HUES6 (cell line): ENCODE measurements at regions not wholly inside any gene's neighbourhood (a gene's known extent, or its start where the extent isn't known, plus 50 kb on each side); places are given as distances from the start of the nearest gene placed in this dataset.

Experiments used
- H3K27ac ChIP-seq: 2 replicates; pipeline ENCODE4 v1.7.0; 2013; ENCODE audit warnings: low read depth, mild to moderate bottlenecking, low read length, inconsistent platforms
- H3K27me3 ChIP-seq: 2 replicates; pipeline ENCODE4 v1.6.1; 2013; ENCODE audit warnings: low read length; ENCODE audit not compliant: control insufficient read depth, insufficient read depth
- H3K36me3 ChIP-seq: 2 replicates; pipeline ENCODE4 v1.6.1; 2013; ENCODE audit warnings: low read length; ENCODE audit not compliant: control insufficient read depth, insufficient read depth
- H3K4me1 ChIP-seq: 2 replicates; pipeline ENCODE4 v1.6.1; 2013; ENCODE audit warnings: low read length; ENCODE audit not compliant: control insufficient read depth, insufficient read depth
- H3K4me3 ChIP-seq: 2 replicates; pipeline ENCODE4 v1.5.1; 2013; ENCODE audit warnings: low read depth, low read length
- H3K9ac ChIP-seq: one replicate; pipeline ENCODE4 v1.6.1; 2013; ENCODE audit warnings: mild to moderate bottlenecking, low read length
- H3K9me3 ChIP-seq: 2 replicates; pipeline ENCODE4 v1.6.1; 2013; ENCODE audit warnings: low read depth, low read length; ENCODE audit not compliant: control insufficient read depth, insufficient read depth

DNA sequence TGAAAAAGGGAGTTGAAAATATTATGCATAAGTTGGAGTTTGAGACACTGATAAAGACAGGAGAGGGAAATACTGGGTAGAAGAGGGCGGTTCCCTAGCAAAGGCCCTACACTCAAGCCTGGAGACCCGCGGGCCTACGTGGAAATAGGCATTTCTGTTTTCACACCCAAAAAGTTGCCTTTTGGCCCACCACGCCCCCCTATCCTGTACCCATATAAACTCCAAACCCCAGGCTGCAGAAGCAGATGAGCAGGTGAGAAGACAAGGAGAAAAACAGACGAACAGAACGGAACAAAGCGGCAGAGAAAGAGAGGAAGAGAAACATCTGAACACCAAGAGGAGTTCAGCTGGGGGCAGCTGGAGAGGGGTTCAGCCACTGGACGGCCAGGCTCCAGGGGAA lies 177.9 kb downstream of the GALC start:
- H3K9me3 ChIP-seq, result peaks cover 3% of the 10 kb centered on the region; the same call in 1 of the 2 replicates
- no peak overlapping the region for H3K27ac ChIP-seq
- no peak overlapping the region for H3K9ac ChIP-seq
- H3K36me3 ChIP-seq, result no peaks in the 10 kb centered on the region
- no peak overlapping the region for H3K4me3 ChIP-seq
- no peaks in the 10 kb centered on the region for H3K27me3 ChIP-seq
- no peaks in the 10 kb centered on the region; the same call in 1 of the 2 replicates for H3K4me1 ChIP-seq

DNA sequence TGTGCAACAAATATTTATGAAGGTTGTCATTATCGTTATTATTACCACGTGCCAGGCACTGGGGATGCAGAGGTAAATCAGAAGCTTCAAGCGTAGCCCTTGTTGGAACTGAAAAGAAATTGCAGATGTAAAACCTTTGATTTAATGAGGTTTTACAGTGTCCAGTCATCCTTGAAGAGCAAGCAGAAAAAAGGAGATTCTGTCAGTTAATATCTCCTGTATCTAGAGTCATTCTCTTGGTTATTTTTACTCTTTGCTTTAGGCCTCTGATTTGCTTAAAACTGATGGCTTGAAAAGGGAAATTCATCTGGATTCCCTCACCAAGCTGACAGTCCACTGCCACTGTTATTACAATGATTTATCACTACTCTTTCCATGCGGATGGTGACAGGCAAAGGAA lies 179.3 kb downstream of the GALC start:
- Histone ChIP-seq H3K27ac (no peak overlapping the region), H3K4me3 (no peak overlapping the region), H3K36me3 (no peaks in the 10 kb centered on the region), H3K9me3 (peaks cover 3% of the 10 kb centered on the region; the same call in 1 of the 2 replicates), H3K9ac (no peak overlapping the region), H3K4me1 (no peaks in the 10 kb centered on the region; the same call in 1 of the 2 replicates), H3K27me3 (no peaks in the 10 kb centered on the region)

GRCh38 chr14:87813211-87813610 lies 179.8 kb downstream of the GALC start:
- Histone ChIP-seq H3K27me3 (no peaks in the 10 kb centered on the region), H3K4me3 (no peak overlapping the region)

GRCh38 chr14:87811246-87811645 lies 181.7 kb downstream of the GALC start:
- no peak overlapping the region for H3K9ac ChIP-seq
- peaks cover 3% of the 10 kb centered on the region; the same call in 1 of the 2 replicates for H3K9me3 ChIP-seq
- no peaks in the 10 kb centered on the region for H3K36me3 ChIP-seq
- no peak overlapping the region for H3K27ac ChIP-seq
- H3K4me3 ChIP-seq, result no peak overlapping the region
- H3K4me1 ChIP-seq, result no peaks in the 10 kb centered on the region; the same call in 1 of the 2 replicates
- no peaks in the 10 kb centered on the region for H3K27me3 ChIP-seq

More at GRCh38 chr14:87813211-87813610, 179.8 kb downstream of the GALC start:
- H3K27ac ChIP-seq, result no peak overlapping the region
- H3K4me1 ChIP-seq, result no peaks in the 10 kb centered on the region; the same call in 1 of the 2 replicates
- peaks cover 3% of the 10 kb centered on the region; the same call in 1 of the 2 replicates for H3K9me3 ChIP-seq
- H3K9ac ChIP-seq, result no peak overlapping the region
- no peaks in the 10 kb centered on the region for H3K36me3 ChIP-seq

DNA sequence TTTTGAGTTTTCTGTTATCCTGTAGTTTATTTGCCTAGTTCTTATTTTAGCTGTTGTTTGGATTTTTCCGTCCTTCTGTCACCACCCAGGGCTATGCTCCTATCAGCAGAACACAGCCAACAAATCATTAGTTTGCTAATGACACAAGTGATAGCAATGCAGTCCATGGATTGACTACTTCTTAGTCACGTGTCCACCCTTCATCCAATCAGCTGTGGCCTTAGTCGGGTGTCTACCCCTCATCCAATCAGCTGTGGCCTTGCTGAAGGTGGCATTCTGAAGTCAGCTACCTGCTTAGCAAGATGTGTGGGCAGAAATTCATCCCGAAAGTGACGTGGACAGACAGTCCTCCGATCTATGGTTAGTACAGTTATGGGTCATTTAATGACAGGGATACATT lies 182.3 kb downstream of the GALC start:
- no peak overlapping the region for H3K27ac ChIP-seq
- no peaks in the 10 kb centered on the region for H3K36me3 ChIP-seq
- no peak overlapping the region for H3K9ac ChIP-seq
- no peaks in the 10 kb centered on the region for H3K27me3 ChIP-seq
- peaks cover 3% of the 10 kb centered on the region; the same call in 1 of the 2 replicates for H3K9me3 ChIP-seq
- no peak overlapping the region for H3K4me3 ChIP-seq
- no peaks in the 10 kb centered on the region; the same call in 1 of the 2 replicates for H3K4me1 ChIP-seq

- Histone ChIP-seq H3K4me1 (no peaks in the 10 kb centered on the region), H3K36me3 (no peaks in the 10 kb centered on the region), H3K27me3 (no peaks in the 10 kb centered on the region), H3K9me3 (peaks cover 8% of the 10 kb centered on the region), H3K9ac (no peak overlapping the region), H3K4me3 (no peak overlapping the region), H3K27ac (no peak overlapping the region)
Measured at GRCh38 chr14:87809261-87809660, 183.7 kb downstream of the GALC start.

DNA sequence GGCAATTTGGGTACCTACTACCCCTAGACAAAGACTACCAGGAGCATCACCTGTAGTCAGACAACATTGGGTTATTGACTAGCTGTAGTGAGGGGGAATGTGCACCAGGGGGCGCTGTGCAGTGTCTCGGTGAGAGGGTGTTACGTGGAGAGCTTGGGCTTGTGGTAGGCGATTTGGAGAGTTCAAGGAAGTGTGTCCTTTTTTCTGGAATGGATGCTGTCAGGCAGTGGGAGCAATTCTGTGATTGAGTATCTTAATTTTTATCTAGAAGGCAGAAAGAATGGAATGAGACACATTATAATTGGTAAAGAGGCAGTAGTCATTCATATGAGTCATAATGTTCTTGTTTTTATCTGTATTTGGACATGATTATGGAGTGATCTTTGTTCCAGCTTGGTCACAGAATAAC lies 187.7 kb downstream of the GALC start:
- Histone ChIP-seq H3K27ac (no peak overlapping the region), H3K4me3 (no peak overlapping the region), H3K4me1 (no peaks in the 10 kb centered on the region), H3K9ac (no peak overlapping the region), H3K36me3 (no peaks in the 10 kb centered on the region), H3K9me3 (peaks cover 9% of the 10 kb centered on the region), H3K27me3 (no peaks in the 10 kb centered on the region)

GRCh38 chr14:87800216-87800615 lies 192.8 kb downstream of the GALC start:
- Histone ChIP-seq H3K36me3 (no peaks in the 10 kb centered on the region), H3K9ac (no peak overlapping the region), H3K4me3 (no peak overlapping the region), H3K27me3 (no peaks in the 10 kb centered on the region), H3K9me3 (peaks cover 9% of the 10 kb centered on the region), H3K4me1 (peaks cover 14% of the 10 kb centered on the region; the same call in 1 of the 2 replicates), H3K27ac (no peak overlapping the region)

DNA sequence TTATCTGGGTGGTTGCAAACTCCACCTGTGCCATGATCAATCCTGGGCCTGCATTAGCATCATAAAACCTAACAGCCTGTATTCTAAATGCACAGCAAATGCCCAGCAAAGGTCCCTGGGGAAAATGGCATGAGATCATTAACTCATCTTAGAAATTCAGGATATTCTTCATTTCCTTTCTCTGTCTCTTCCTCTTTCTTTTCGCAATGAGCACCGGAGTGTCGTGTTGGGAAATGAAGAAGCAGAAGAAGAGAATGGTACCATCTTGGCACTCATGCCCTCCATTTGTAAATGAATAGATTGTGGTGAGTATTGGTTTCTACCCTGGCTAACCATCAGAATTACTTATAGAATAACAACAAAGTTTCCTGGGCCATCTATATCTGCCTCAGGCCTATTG lies 193.6 kb downstream of the GALC start:
- H3K27me3 ChIP-seq, result no peaks in the 10 kb centered on the region
- H3K27ac ChIP-seq, result no peak overlapping the region
- no peaks in the 10 kb centered on the region for H3K36me3 ChIP-seq
- H3K9ac ChIP-seq, result no peak overlapping the region
- H3K9me3 ChIP-seq, result peaks cover 5% of the 10 kb centered on the region; the same call in 1 of the 2 replicates
- H3K4me3 ChIP-seq, result no peak overlapping the region
- peaks cover 14% of the 10 kb centered on the region; the same call in 1 of the 2 replicates for H3K4me1 ChIP-seq

DNA sequence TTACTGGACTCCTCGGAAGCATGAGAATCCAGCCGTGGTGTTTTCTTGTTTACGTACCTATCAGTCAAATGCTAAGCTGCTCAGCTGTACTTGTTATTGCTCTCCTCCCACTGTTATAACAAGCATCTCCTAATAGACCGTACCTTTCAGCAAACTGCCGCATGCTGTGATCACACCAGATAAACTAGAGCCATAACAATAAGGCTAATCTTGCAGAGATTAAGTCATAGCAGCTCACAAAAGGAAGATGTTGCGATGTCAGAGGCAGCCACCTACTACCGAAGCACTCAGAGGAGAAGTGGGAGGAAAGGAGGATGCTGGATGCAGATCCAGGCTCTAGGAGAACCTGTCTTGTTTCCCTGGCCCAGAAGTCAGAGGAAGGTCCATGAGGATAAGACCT lies 196.0 kb downstream of the GALC start:
- Histone ChIP-seq H3K27me3 (no peaks in the 10 kb centered on the region), H3K9ac (no peak overlapping the region), H3K4me3 (no peak overlapping the region), H3K27ac (no peak overlapping the region), H3K9me3 (no peaks in the 10 kb centered on the region), H3K4me1 (peaks cover 14% of the 10 kb centered on the region; the same call in 1 of the 2 replicates), H3K36me3 (no peaks in the 10 kb centered on the region)

- no peaks in the 10 kb centered on the region for H3K9me3 ChIP-seq
- H3K9ac ChIP-seq, result no peak overlapping the region
- no peaks in the 10 kb centered on the region for H3K27me3 ChIP-seq
- H3K4me3 ChIP-seq, result no peak overlapping the region
- H3K27ac ChIP-seq, result no peak overlapping the region
- no peaks in the 10 kb centered on the region for H3K36me3 ChIP-seq
- H3K4me1 ChIP-seq, result peaks cover 11% of the 10 kb centered on the region; the same call in 1 of the 2 replicates
Measured at GRCh38 chr14:87794561-87794960, 198.4 kb downstream of the GALC start.
